HepG2 (cell line): ENCODE measurements at regions not wholly inside any gene's neighbourhood (a gene's known extent, or its start where the extent isn't known, plus 50 kb on each side); places are given as distances from the start of the nearest gene placed in this dataset.

Source experiments
- ARNTL ChIP-seq: sonication (generic); formaldehyde crosslinking; IDR thresholded peaks from 2 replicates; pipeline ENCODE4 v1.4.0; 2020; ENCODE audit warnings: mild to moderate bottlenecking, missing genetic modification reagents
- GABPA ChIP-seq, 2 experiments: IDR thresholded peaks; 2 replicates each; pipeline ENCODE4 v1.6.1; 2011 to 2016; ENCODE audit warnings: low read depth in 2 of 2, low read length in 1 of 2, missing biosample characterization in 1 of 2, missing genetic modification characterization in 1 of 2
- KDM2A ChIP-seq: sonication (generic); formaldehyde crosslinking; IDR thresholded peaks from 2 replicates; pipeline ENCODE4 v1.4.0; 2020; ENCODE audit warnings: low read depth, missing genetic modification reagents, borderline replicate concordance
- KLF9 ChIP-seq: IDR thresholded peaks from 2 replicates; pipeline ENCODE4 v1.6.1; 2016; ENCODE audit warnings: low read depth
- MBD4 ChIP-seq: IDR thresholded peaks from 2 replicates; pipeline ENCODE4 v1.6.1; 2012; ENCODE audit warnings: low read length, inconsistent platforms, borderline replicate concordance
- MTA1 ChIP-seq: sonication (generic); formaldehyde crosslinking; IDR thresholded peaks from 2 replicates; pipeline ENCODE4 v1.4.0; 2020; ENCODE audit warnings: missing genetic modification reagents, mild to moderate bottlenecking, borderline replicate concordance
- PPARG ChIP-seq: conservative IDR thresholded peaks from 2 replicates; pipeline ENCODE4 v1.6.1; 2016; ENCODE audit warnings: missing biosample characterization, missing genetic modification reagents
- RFX3 ChIP-seq: IDR thresholded peaks from 2 replicates; pipeline ENCODE4 v1.6.1; 2016; ENCODE audit warnings: missing biosample characterization, missing genetic modification reagents
- RFXANK ChIP-seq: IDR thresholded peaks from 2 replicates; pipeline ENCODE4 v1.6.1; 2016
- SAP130 ChIP-seq: IDR thresholded peaks from 2 replicates; pipeline ENCODE4 v1.6.1; 2016; ENCODE audit warnings: low read depth
- WIZ ChIP-seq: sonication (generic); formaldehyde crosslinking; IDR thresholded peaks from 2 replicates; pipeline ENCODE4 v1.5.1; 2020; ENCODE audit warnings: mild to moderate bottlenecking, missing genetic modification reagents
- ZBTB21 ChIP-seq: sonication (generic); formaldehyde crosslinking; IDR thresholded peaks from 2 replicates; pipeline ENCODE4 v1.4.0; 2020; ENCODE audit warnings: missing genetic modification reagents
- ZFP36 ChIP-seq: fragments of 150-350 bp; IDR thresholded peaks from 2 replicates; pipeline ENCODE4 v1.6.1; 2018; ENCODE audit warnings: borderline replicate concordance, low read length, low read depth; ENCODE audit not compliant: partially characterized antibody
- ZNF138 ChIP-seq: sonication (generic); formaldehyde crosslinking; IDR thresholded peaks from 2 replicates; pipeline ENCODE4 v1.5.0; 2020; ENCODE audit warnings: mild to moderate bottlenecking, low read depth, missing genetic modification reagents
- ZNF24 ChIP-seq: fragments of 450-650 bp; IDR thresholded peaks from 2 replicates; pipeline ENCODE4 v1.6.1; 2017; ENCODE audit warnings: antibody characterized with exemption, mild to moderate bottlenecking
- ZNF598 ChIP-seq: sonication (generic); formaldehyde crosslinking; IDR thresholded peaks from 2 replicates; pipeline ENCODE4 v1.5.1; 2020; ENCODE audit warnings: mild to moderate bottlenecking, missing genetic modification reagents, borderline replicate concordance
- ZNF747 ChIP-seq: sonication (generic); formaldehyde crosslinking; IDR thresholded peaks from 2 replicates; pipeline ENCODE4 v1.8.1; 2023; ENCODE audit warnings: missing genetic modification reagents, mild to moderate bottlenecking, borderline replicate concordance
- ZNF782 ChIP-seq: sonication (generic); formaldehyde crosslinking; IDR thresholded peaks from 2 replicates; pipeline ENCODE4 v1.4.0; 2020; ENCODE audit warnings: missing genetic modification reagents, mild to moderate bottlenecking, borderline replicate concordance
- TF ChIP-seq, protein P1 (sequence below): IDR thresholded peaks from 2 replicates; pipeline ENCODE4 v1.6.1; 2016; ENCODE audit warnings: low read depth
- TF ChIP-seq, protein P2 (sequence below): sonication (generic); formaldehyde crosslinking; IDR thresholded peaks from 2 replicates; pipeline ENCODE4 v1.8.0; 2022; ENCODE audit warnings: low read depth, missing genetic modification reagents
- TF ChIP-seq, protein P3 (sequence below): sonication (generic); formaldehyde crosslinking; IDR thresholded peaks from 2 replicates; pipeline ENCODE4 v1.9.0; 2022; ENCODE audit warnings: missing genetic modification reagents, mild to moderate bottlenecking, borderline replicate concordance
- TF ChIP-seq, protein P4 (sequence below): sonication (generic); formaldehyde crosslinking; IDR thresholded peaks from 2 replicates; pipeline ENCODE4 v1.8.1; 2023; ENCODE audit warnings: mild to moderate bottlenecking, moderate library complexity, missing genetic modification reagents
- TF ChIP-seq, protein P5 (sequence below): sonication (generic); formaldehyde crosslinking; IDR thresholded peaks from 2 replicates; pipeline ENCODE4 v1.8.1; 2022; ENCODE audit warnings: mild to moderate bottlenecking, missing genetic modification reagents

DNA sequence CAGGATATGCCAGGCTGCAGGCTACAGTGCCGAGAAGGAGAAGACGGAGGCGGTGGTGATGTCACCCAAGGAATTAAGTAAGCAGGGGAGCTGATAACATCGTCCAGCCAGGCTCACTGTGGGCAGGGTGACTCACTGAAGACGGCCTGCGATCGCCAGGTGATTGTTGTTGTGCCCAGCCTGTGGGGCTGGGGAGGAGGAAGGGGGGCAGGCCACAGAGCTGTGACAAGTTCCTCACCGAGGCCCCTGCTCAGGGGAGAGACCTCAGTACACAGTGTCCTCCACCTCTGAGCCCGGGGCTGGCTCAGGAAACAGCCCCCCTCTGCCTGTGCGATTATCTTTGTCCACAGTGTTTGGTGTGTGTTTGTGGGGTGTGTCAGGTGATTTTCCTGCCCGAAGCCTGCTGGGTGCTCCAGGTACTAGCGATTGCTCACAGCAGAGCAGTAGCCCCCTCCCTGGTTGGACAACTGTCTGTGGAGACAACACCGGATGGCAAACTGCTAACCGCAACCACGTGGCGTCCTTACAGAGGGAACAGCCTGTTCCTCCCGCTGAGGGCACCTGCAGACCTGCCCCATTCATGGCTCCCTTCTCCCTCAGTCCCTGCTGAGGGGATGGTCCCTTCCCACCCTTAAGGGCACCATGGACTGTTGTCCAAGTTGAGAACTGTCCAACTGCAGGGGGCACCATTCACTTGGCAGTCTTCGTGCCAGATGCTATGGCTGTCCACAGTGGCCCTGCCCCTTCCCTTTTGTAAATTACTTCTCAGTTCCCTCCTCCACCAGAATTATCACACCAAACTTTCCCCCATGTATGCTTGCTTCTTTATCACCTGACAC is 95.1 kb downstream of the ZFP36L2 start (continued):
- TF ChIP-seq, protein P1, sequence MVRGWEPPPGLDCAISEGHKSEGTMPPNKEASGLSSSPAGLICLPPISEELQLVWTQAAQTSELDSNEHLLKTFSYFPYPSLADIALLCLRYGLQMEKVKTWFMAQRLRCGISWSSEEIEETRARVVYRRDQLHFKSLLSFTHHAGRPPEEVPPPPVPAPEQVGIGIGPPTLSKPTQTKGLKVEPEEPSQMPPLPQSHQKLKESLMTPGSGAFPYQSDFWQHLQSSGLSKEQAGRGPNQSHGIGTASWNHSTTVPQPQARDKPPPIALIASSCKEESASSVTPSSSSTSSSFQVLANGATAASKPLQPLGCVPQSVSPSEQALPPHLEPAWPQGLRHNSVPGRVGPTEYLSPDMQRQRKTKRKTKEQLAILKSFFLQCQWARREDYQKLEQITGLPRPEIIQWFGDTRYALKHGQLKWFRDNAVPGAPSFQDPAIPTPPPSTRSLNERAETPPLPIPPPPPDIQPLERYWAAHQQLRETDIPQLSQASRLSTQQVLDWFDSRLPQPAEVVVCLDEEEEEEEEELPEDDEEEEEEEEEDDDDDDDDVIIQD (CRISPR knock-in tag) = no peak
- TF ChIP-seq, protein P2, sequence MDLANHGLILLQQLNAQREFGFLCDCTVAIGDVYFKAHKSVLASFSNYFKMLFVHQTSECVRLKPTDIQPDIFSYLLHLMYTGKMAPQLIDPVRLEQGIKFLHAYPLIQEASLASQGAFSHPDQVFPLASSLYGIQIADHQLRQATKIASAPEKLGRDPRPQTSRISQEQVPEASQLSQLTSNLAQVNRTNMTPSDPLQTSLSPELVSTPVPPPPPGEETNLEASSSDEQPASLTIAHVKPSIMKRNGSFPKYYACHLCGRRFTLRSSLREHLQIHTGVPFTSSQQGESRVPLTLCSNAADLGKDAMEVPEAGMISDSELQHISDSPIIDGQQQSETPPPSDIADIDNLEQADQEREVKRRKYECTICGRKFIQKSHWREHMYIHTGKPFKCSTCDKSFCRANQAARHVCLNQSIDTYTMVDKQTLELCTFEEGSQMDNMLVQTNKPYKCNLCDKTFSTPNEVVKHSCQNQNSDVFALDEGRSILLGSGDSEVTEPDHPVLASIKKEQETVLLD (CRISPR knock-in tag) = no peak
- no peak for TF ChIP-seq ZBTB21 (CRISPR knock-in tag)
- TF ChIP-seq GABPA (IDR thresholded peaks at IDR 0.05; ENCODE audit: low read depth, low read length) = no peak
- TF ChIP-seq GABPA (CRISPR knock-in tag; IDR thresholded peaks at IDR 0.05; ENCODE audit: low read depth) = peak; percentile 35; the same call in 1 of the 2 replicates
- no peak for TF ChIP-seq RFX3 (CRISPR knock-in tag)
- no peak for TF ChIP-seq ZFP36
- TF ChIP-seq MTA1 (CRISPR knock-in tag) = no peak; the same call in 1 of the 2 replicates
- TF ChIP-seq, protein P3, sequence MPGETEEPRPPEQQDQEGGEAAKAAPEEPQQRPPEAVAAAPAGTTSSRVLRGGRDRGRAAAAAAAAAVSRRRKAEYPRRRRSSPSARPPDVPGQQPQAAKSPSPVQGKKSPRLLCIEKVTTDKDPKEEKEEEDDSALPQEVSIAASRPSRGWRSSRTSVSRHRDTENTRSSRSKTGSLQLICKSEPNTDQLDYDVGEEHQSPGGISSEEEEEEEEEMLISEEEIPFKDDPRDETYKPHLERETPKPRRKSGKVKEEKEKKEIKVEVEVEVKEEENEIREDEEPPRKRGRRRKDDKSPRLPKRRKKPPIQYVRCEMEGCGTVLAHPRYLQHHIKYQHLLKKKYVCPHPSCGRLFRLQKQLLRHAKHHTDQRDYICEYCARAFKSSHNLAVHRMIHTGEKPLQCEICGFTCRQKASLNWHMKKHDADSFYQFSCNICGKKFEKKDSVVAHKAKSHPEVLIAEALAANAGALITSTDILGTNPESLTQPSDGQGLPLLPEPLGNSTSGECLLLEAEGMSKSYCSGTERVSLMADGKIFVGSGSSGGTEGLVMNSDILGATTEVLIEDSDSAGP (CRISPR knock-in tag) = peak; percentile 88; the same call in 1 of the 2 replicates
- TF ChIP-seq MBD4 = no peak
- no peak for TF ChIP-seq ZNF782 (CRISPR knock-in tag)
- peak; percentile 53; the same call in 1 of the 2 replicates for TF ChIP-seq KLF9 (CRISPR knock-in tag)
- no peak for TF ChIP-seq ZNF138 (CRISPR knock-in tag)
- no peak for TF ChIP-seq ARNTL (CRISPR knock-in tag)
- TF ChIP-seq ZNF598 (CRISPR knock-in tag) = peak; percentile 22; the same call in 1 of the 2 replicates
- TF ChIP-seq, protein P4, sequence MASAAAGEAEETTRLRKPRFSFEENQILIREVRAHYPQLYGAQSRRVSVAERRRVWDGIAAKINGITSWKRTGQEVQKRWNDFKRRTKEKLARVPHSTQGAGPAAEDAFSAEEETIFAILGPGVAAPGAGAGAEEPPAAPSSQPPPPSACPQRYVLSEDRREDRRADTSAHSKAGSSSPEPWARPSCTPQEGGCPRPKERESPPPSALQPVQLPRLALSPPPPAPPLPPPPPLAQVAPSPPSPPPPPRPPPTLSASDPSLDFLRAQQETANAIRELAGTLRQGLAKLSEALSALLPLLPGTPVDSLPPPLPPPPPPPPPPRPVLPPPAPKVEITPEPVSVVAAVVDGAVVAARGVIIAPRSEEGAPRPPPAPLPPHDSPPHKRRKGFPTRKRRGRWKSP (CRISPR knock-in tag) = no peak
- TF ChIP-seq WIZ (CRISPR knock-in tag) = no peak; the same call in 1 of the 2 replicates
- TF ChIP-seq ZNF24 = peak; percentile 80; the same call in 1 of the 2 replicates
- TF ChIP-seq ZNF747 (CRISPR knock-in tag) = no peak; the same call in 1 of the 2 replicates
- TF ChIP-seq PPARG (CRISPR knock-in tag) = no peak; the same call in none of the 2 replicates
- peak; percentile 74; the same call in 1 of the 2 replicates for TF ChIP-seq KDM2A (CRISPR knock-in tag)
- no peak for TF ChIP-seq RFXANK
- TF ChIP-seq, protein P5, sequence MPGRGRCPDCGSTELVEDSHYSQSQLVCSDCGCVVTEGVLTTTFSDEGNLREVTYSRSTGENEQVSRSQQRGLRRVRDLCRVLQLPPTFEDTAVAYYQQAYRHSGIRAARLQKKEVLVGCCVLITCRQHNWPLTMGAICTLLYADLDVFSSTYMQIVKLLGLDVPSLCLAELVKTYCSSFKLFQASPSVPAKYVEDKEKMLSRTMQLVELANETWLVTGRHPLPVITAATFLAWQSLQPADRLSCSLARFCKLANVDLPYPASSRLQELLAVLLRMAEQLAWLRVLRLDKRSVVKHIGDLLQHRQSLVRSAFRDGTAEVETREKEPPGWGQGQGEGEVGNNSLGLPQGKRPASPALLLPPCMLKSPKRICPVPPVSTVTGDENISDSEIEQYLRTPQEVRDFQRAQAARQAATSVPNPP (CRISPR knock-in tag) = no peak
- TF ChIP-seq SAP130 (CRISPR knock-in tag) = peak; percentile 84
